DLD1 (cell line): ENCODE measurements at regions not wholly inside any gene's neighbourhood (a gene's known extent, or its start where the extent isn't known, plus 50 kb on each side); places are given as distances from the start of the nearest gene placed in this dataset.

Experiments used
- in situ Hi-C: cut with HindIII; loops from 2 replicates; pipeline ENCODE4 v1.10.0; 2017; ENCODE audit warnings: low sequenced_read_pairs

DNA sequence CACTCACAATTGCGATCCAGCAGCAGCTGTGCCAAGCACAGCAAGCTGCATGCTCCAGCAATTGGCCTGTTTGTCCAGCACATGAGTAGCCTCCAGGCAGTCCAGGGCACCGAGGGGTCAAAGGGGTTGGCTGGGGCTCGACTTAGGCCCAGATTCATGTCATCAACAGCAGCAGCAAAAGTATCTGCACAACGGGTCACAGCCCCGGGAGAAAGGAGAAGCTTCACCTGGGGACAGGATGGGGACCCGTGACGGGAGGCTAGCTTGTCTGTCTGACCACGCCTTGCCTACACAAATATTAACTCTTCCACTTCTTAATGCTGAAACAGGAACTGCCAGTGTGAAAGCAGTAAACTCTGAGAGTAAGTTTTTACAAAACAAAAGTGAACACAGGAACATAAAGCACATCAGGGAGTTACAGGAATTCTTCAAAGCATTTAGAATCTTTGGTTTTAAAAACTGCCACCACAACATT is 191.2 kb downstream of the PIK3R1 start:
- in situ Hi-C loops: no loop called here

- in situ Hi-C loops: no loop called here
Measured at GRCh38 chr5:68407311-68408239, 192.0 kb downstream of the PIK3R1 start.

DNA sequence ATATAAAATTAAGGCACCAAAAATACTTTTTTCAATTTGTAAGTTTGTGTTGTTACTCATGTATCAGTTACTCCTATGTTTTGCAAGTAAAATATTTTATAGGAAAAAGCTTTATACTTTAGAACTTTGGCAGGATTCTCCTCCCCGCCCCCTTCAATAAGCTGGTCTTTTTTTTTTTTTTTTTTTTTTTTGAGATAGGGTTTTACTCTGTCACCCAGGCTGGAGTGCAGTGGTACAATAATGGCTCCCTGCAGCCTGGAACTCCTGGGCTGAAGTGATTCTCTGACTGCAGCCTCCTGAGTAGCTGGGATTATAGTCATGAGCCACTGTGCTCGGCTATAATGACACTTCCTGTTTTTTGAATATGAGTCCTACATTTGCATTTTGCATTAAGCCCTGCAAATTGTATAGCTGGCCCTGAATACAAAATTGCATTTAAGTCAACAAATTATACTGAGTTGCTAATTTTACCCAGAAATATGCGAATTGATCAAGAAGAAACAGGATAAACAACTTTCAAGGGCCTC is 192.9 kb downstream of the PIK3R1 start:
- in situ Hi-C loops: no loop called here

GRCh38 chr5:68409259-68409658 is 193.7 kb downstream of the PIK3R1 start:
- in situ Hi-C loops: no loop called here

DNA sequence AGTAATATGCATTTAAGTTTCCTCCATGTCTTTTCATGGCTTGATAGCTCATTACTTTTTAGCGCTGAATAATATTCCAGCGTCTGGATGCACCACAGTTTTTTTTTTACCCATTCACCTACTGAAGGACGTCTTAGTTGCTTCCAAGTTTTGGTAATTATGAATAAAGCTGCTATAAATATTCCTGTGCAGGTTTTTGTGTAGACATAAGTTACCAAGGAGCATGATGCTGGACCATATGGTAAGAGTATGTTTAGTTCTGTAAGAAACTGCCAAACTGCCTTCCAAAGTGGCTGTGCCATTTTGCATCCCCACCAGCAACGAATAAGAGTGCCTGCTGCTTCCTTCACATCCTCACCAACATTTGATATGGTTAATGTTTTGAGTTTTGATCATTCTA is 195.6 kb downstream of the PIK3R1 start:
- in situ Hi-C loops: no loop called here

DNA sequence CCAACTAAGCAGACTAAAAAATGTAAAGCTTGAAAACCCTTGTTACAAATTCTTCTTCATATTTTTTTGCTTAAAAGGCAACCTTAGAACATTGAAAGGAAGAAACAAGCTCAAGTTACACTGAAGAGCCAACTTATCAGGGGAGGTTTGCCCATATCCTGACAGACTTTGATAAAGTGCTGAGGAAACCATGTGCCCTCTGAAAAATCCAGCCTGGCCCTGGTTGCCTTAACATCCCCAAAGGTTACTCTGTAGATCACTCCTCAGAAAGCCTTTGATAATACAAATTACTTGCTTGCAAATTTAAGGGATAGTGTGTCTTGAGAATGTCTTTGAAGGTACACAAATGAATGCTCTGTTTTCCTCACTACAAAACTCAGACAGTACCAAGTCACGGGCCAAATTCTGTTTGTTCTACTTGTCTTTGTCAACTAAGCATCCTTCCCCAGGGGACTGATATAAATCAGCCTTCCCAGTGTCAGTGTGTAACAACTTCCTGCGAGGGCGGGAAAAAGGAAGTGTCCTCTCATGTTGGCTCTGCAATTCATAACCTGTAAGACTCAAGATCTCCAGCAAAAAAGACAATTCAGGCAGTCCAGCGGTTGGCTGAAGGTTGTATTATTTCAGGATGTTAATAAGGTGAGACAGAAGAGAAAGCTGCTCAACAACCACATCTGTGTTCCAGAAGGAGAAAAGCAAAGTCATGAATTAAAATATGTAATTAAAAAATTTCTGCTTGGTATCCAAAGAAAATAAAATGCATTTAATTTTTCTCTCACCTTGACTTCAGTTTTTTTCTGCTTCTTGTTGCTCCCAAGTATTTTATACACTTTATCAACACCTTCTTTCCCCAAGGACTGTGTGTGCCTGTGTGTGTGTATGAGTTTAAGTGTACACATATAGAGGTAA is 199.9 kb downstream of the PIK3R1 start:
- in situ Hi-C loops: no loop called here

- in situ Hi-C loops: no loop called here
Measured at GRCh38 chr5:68416714-68417113, 201.2 kb downstream of the PIK3R1 start.

DNA sequence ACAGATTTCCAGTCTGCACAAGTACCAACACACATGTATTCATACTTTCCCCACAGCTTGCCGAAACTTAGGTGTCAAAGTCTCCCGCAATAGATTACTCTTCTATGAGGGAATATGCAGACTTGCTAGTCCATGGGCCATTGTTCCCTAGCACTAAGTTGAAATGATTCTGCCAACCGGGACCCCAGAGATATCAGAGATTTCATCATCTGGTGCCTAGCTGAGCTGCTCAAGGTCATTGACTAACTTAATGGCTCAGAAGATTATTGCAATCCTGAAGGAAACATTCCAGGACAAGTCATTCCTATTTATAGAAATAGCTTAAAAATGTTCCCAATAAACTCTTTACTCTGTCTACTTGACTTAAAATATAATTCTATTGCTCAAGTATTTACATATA is 202.6 kb downstream of the PIK3R1 start:
- in situ Hi-C loops: no loop called here

DNA sequence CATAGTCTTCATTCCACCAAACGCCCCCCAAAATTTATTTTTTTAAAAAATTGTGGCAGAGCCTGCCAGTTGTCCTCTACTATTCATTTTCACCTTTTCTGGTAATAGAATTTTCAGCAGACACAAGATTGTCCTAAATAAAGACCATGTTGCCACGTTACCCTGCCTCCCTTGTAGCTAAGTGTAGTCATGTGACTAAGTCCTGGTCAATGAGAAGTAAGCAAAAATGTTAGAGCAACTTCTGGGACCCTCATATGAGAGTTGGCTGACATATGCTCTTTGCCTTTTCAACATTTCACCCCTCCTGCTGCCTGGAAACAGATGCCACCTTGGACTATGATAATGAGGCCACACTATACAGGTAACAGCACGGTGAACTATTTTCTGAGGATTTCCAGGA is 203.1 kb downstream of the PIK3R1 start:
- in situ Hi-C loops: no loop called here

GRCh38 chr5:68419081-68419636 is 203.6 kb downstream of the PIK3R1 start:
- in situ Hi-C loops: no loop called here

DNA sequence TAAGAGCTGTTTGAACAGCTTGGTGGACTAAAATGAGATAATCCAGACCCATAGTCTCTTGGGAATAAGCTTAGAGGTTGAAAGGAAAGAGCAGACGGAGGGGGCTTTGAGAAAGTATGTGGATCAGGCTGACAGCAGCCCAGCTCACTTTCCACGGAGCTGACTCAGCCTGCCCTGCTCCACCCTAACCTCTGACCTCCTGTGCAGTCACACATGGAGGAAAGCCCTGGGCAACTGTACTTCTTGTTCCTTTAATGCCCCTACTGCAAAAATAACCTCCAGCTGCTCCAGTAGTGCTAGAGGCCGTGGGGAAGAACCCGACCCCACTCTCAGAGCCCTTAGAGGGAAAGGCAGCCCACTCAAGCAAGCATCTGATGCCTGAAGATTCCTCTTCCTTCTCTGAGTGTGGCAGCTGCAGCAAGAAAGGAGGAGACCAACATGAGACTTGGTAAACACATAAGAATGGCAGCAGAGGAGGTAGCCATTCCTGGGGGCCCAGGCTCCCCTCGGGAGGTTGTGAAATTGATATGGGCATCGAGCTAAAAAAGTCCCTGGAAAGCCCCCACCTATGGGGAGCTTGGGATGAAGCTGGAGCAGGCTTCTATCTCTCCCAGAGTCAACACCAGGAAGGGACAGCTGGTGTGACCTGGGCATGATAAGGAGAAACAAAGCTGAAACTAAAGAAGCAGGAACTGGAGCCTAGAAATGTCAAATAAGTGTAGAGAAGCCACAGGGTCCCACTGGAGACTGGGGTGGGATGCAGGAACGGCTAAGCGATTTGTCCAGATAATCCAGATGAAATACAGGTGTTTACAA is 204.3 kb downstream of the PIK3R1 start:
- in situ Hi-C loops: no loop called here

DNA sequence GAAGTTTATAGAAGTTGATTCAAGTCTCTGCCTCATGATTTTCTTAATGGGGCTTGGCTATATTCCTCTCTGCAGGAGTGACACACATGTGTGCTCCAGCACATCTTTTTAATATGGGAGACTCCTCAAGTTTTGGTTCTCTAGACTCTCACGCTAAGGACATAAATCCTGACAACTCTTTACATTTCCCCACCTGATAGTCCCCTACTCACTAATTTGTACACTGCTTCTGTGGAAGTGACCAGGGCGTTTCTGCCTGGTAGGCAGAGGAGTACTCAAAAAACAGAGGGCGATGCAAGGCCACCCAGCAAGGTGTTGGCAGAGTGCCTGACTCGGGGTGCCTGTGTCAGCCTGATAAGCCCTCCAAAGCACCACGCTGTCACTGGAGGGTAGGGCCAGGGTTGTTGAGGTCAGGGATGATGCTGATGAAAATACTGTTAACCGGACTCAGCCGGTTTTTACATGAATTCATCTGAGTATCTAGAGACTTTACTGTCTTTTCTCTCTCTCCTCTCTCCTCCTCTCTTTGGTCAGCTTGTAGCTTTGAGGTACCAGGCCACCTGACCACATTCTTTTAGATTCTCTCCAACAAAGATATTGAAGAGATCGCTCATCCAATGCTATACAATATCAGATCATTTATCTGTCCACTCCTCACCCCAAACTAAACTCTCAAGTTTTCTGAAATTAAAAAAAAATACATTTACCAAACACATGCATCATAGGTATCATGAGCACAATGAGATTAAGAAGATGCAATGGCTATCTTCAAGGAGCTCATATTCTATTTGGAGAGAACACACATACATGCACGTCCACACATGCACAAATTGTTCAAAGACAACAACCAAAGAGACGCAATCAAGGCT is 205.2 kb downstream of the PIK3R1 start:
- in situ Hi-C loops: no loop called here

GRCh38 chr5:68421485-68422220 is 206.1 kb downstream of the PIK3R1 start:
- in situ Hi-C loops: no loop called here

DNA sequence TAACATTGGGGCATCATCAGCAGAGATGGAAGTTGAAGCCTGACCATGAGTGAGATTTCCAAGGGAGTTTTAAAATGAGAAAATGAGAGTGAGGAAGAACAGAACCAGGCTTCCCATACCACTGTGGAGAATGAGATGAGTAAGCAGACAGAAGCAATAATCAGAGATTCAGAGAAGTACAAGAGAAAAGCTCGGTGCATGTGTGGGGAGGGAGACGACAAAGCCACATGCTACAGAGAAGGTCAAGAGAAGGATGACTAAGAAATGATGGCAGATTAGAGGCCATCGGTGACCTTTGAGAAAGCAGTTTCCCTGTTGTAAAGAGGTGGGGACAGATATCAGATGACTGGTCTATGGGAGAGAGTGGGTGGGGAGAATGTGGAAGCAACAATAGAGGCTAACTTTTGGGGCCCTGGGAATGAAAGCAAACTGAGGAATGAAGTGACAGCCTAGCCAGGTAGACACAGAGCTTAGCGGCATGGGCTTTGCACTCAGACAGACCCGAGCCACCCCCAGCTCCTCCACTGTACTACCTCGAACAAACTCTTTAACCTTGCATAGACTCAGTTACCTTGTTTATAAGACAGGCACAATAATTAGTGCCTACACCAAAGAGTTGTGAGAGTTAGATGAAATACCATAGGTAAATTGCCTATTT is 207.7 kb downstream of the PIK3R1 start:
- in situ Hi-C loops: no loop called here

DNA sequence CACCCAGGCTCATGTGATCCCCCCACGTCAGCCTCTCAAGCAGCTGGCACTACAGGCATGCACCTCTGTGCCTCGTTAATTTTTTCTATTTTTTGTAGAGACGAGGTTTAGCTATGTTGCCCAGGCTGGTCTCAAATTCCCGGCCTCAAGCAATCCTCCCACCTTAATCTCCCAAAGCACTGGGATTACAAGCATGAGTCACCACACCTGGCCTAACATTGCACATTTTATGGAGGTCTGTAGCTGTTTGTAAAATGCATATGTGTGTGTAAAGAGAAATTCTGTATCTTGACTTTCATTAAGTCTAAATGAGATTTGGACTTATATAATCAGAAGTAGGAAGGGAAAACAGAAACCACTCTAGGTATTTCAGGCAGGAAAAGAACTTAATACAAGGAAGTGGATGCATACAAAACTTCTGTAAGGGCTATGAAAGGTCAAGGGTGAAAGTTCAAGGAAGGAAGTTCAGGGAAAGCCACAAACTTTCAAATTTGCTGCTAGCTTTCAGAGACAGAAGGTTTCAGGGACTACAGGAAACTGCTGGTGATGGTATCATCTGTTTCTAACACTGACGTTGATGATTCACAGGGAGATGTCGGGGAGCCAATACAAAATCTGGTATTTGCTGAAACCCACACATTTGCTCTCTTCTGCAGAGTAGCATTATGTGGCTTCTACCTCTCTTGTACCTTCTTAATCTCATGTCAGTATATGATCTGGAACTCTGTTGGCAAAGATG is 209.4 kb downstream of the PIK3R1 start:
- in situ Hi-C loops: no loop called here

- in situ Hi-C loops: no loop called here
Measured at GRCh38 chr5:68426586-68426985, 211.0 kb downstream of the PIK3R1 start.

GRCh38 chr5:68428231-68428811 is 212.8 kb downstream of the PIK3R1 start:
- in situ Hi-C loops: no loop called here
